GM19099 (cell line): ENCODE measurements at regions not wholly inside any gene's neighbourhood (a gene's known extent, or its start where the extent isn't known, plus 50 kb on each side); places are given as distances from the start of the nearest gene placed in this dataset.
A peak's percentile ranks its signal among the peaks of the same experiment; 100 is the strongest.

ENCODE experiments used
- POLR2A ChIP-seq: IDR thresholded peaks from 3 replicates; pipeline ENCODE4 v1.6.1; 2011; ENCODE audit warnings: low read depth; ENCODE audit not compliant: insufficient read length; ENCODE audit errors: extremely low read depth

- no peak for TF ChIP-seq POLR2A
Measured at GRCh38 chr3:177290633-177291032, 93.4 kb upstream of the TBL1XR1 start.

GRCh38 chr3:177294221-177294620 is 96.9 kb upstream of the TBL1XR1 start:
- no peak for TF ChIP-seq POLR2A

GRCh38 chr3:177295116-177295515 is 97.8 kb upstream of the TBL1XR1 start:
- TF ChIP-seq POLR2A, result no peak

DNA sequence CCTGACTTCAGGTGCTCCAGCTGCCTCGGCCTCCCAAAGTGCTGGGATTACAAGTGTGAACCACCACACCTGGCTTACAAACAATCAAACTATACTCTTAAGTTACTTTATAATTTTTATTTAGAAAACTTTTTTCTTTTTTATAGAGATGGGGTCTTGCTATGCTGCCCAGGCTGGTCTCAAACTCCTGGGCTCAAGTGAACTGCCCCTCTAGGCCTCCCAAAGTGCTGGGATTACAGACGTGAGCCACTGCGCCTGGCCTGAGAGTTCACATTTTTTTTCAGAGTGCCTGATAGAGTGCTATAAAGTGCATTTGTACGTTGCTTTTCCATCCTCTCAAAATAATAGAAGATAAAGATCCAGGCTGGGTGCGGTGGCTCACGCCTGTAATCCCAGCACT is 102.0 kb upstream of the TBL1XR1 start:
- TF ChIP-seq POLR2A, result no peak

DNA sequence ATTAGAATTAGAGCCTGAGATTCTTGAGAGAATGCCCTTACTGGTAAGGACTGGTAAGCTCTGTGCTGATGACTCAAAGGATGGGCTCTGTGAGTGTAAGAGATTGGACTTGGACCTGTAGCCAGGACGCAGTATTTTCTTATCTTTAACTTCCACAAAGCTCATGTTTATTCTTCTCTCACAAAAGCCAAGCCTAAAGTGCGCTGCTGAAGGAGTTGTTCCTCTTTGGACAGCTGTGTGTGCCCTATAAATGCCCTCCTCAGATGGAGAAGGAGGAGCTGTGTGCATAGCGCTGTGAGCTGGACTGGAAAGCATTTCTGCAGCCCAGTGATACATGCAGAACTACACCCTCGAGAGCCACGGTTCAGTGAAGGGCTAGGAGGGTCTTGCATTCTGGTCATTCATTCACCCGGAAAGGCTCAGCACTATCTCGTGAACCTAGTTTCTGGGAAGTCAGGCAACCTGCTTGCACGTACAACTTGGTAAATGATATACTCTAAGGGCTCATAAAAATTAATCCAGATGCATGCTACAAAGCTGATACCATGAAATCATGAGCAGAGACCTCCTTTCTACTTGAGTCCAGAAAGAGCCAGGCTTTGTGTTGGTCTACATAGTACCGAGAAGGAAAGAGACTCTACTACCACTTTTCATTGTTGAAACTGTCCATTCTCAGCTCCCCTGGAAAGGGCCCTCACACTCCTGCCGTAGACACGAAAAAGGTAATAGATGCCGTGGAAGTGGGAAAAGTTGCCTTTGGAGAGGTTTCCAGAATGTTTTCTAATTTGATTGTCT is 103.0 kb upstream of the TBL1XR1 start:
- TF ChIP-seq POLR2A, result peak; percentile 55

DNA sequence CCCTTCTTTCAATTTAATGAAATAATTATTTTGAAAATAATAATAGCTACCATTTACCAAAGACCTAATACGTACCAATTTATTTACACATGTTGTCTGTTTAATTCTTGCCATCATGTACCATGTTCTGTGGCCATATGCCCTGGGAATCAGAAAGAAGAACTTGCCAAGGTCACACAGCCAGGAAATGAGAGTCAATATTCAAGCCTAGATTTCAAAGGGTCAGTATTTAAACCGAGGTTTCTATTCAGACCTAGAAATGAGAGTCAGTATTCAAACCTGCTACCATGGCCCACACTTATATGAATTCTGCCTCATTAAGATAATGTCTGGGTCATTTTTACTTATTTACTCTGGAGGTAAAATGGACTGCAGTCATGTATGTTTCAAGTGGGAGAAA is 103.6 kb upstream of the TBL1XR1 start:
- no peak for TF ChIP-seq POLR2A

DNA sequence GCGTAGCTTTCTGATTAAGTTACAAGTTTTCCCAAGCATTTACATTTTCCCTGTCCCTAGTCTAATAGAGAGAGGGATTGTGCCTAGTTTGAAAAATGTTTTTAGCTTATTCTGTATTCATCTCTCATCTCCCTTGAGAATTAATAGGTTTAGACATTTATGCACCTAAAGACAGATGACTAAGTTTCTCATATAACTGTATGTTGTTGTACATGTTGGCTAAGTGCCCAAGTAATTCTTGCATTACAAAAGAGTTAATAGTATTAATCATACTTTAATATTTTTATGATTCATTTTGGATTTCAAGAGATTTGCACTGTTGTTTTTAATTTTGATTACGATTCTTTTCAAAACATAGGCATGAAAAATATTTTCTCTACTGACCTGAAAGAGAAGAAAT is 109.0 kb upstream of the TBL1XR1 start:
- TF ChIP-seq POLR2A, result no peak

DNA sequence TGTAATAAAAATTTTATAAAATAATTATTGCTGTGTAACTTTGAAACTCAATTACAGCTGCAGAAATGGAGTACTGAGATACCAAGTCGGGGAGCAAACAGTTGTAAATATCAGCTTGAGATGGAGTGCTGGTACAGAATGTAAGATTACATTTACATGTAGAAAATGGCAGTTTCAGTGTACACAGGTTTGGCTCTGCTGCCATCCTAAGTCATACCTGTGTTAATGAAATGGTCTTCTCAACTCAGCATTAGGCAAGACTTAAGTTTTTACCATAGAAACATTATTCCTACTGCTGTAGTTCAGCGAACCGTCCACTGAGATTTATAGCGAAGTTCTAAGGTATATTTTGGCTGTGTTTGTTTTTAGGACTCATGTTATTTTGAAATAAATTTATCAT is 110.1 kb upstream of the TBL1XR1 start:
- no peak for TF ChIP-seq POLR2A

DNA sequence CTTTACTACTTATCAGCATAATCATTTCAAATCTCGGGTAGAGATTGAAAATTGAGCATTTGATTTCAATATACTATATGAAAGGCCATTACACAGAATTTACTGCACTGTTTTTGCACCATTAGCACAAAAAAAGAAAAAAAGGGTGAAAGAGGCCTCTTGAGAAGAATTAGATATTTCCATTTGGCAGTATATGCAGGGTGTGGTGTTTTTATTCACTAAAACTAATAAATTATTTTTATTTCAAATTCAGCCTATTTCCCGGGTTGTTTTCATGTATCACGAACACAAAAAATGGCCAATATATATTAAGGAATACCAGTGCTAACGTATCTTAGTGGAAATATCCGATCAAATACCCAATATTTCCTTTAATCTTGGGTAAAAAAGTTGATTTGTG is 110.5 kb upstream of the TBL1XR1 start:
- TF ChIP-seq POLR2A, result no peak

DNA sequence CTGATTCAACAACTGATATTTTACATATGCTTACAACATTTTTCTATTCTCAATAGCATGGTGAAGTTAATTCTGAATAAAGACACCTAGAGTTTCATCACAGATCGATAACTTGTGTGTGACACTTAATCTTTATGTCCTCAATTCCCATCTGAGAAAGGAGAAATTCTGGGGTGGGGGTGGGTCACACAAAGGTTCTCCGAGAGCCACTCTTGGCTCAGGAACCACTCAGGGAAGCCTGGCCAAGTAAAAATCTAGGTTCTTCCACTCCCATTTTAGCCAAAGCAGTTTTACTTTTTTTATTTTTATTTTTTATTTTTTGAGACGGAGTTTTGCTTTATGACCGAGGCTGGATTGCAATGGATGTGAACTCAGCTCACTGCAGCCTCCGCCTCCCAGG is 111.0 kb upstream of the TBL1XR1 start:
- no peak for TF ChIP-seq POLR2A

GRCh38 chr3:177308911-177309310 is 111.6 kb upstream of the TBL1XR1 start:
- no peak for TF ChIP-seq POLR2A

DNA sequence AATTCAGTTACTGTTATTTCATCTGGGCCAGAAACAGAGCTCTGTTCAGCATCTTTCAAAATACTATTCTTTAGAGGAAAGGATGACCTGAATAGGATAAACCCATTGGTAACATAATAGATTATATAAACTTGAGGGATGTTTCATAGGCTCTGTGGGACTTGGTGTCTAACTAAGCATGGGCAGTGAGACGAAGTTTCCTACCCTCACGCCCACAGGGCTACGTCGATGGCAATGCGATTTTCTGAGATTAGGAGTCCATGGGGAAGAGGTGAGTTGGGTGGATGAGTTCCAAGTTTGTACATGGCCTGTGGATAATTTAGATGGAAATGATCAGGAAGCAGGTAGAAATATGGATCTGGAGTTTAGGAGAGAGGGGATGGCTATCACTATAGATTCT is 115.2 kb upstream of the TBL1XR1 start:
- no peak for TF ChIP-seq POLR2A

- no peak for TF ChIP-seq POLR2A
Measured at GRCh38 chr3:177314897-177315296, 117.6 kb upstream of the TBL1XR1 start.

GRCh38 chr3:177317247-177317646 is 120.0 kb upstream of the TBL1XR1 start:
- TF ChIP-seq POLR2A, result no peak

DNA sequence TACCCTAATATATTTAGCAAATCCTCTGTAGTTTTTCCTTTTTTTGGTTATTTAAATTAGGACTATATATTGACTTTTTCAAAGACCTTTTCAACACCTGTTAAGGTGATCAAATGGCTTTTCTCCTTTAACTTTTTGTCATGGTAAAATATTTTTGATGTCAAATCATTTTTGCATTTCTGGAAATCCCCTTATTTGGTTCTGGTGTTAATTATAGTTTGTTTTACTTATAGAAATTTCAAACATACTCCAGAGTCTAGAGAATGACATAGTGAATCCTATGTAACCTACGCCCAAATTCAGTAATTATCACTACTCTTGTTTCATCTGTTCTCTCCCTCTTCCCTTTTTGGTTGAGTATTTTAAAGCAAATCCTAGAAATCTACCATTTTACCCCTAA is 121.3 kb upstream of the TBL1XR1 start:
- TF ChIP-seq POLR2A, result no peak

GRCh38 chr3:177320765-177321247 is 123.5 kb upstream of the TBL1XR1 start:
- TF ChIP-seq POLR2A, result peak; percentile 45

- TF ChIP-seq POLR2A, result no peak
Measured at GRCh38 chr3:177321819-177322218, 124.5 kb upstream of the TBL1XR1 start.
